GM18873 (cell line): ENCODE measurements at regions not wholly inside any gene's neighbourhood (a gene's known extent, or its start where the extent isn't known, plus 50 kb on each side); places are given as distances from the start of the nearest gene placed in this dataset.
"Not testable (repeated sequence)": the region's sequence is repeated elsewhere in the genome, so short reads cannot be mapped to it uniquely, and the experiment has no call there.

Source experiments
- ATAC-seq: cut with Tn5 transposase; IDR thresholded peaks from one replicate; pipeline ENCODE4 v1.9.1; 2021; ENCODE audit warnings: mild to moderate bottlenecking, moderate library complexity, moderate number of reproducible peaks; ENCODE audit not compliant: unreplicated experiment, low FRiP score

GRCh38 chr6:22737331-22737730, 168.0 kb downstream of the HDGFL1 start:
- no peak for ATAC-seq

DNA sequence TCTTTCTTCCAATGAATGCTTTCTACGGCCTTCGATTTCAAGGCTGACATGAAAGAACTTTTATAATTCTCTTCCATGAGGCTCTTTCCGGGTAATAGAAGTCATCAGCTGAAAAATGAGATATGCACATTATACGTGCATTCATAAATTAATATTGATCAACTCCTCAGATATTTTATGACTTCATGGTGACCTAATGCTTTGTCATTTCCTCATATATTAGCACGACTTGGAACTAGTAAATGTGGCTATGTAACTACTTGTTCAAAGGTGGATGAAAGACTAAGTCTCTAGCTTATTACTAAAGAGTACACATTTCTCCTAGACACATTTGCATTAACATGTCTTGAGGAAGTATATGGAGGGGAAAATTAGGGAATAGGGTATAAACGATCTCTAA, 168.8 kb downstream of the HDGFL1 start:
- ATAC-seq: no peak

GRCh38 chr6:22747571-22747970, 178.2 kb downstream of the HDGFL1 start:
- ATAC-seq: no peak

GRCh38 chr6:22748681-22749080, 179.3 kb downstream of the HDGFL1 start:
- ATAC-seq: no peak

- ATAC-seq: no peak
Observed at GRCh38 chr6:22749696-22750095, 180.3 kb downstream of the HDGFL1 start.

GRCh38 chr6:22751223-22751622, 181.9 kb downstream of the HDGFL1 start:
- ATAC-seq: no peak

GRCh38 chr6:22752522-22752921, 183.2 kb downstream of the HDGFL1 start:
- ATAC-seq: no peak

- ATAC-seq: no peak
Observed at GRCh38 chr6:22754061-22754460, 184.7 kb downstream of the HDGFL1 start.

GRCh38 chr6:22755605-22756004, 186.2 kb downstream of the HDGFL1 start:
- no peak for ATAC-seq

- no peak for ATAC-seq
Observed at GRCh38 chr6:22756365-22756764, 187.0 kb downstream of the HDGFL1 start.

DNA sequence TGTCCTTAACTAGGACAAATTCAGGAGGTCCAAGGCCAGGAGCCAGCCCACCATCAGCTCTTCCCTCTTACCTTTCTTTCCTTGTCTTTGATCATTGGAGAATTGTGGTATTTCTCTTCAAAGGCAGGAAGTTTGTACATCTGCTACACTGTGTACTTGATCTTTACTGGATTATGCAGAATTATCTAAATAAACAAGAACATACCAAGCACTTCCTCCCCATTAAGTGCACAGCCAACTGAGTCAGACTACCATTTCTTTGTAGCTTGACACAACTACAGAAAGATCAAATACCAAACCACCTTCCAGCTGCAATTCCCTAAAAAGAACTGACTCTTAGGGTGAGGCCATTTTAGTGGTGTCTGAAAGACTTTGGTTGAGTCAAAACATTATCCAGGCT, 195.1 kb downstream of the HDGFL1 start:
- ATAC-seq: no peak

GRCh38 chr6:22765015-22765414, 195.6 kb downstream of the HDGFL1 start:
- no peak for ATAC-seq

- ATAC-seq: no peak
Observed at GRCh38 chr6:22766979-22767378, 197.6 kb downstream of the HDGFL1 start.

- ATAC-seq: no peak
Observed at GRCh38 chr6:22770054-22770453, 200.7 kb downstream of the HDGFL1 start.

- ATAC-seq: no peak
Observed at GRCh38 chr6:22774129-22774528, 204.8 kb downstream of the HDGFL1 start.

DNA sequence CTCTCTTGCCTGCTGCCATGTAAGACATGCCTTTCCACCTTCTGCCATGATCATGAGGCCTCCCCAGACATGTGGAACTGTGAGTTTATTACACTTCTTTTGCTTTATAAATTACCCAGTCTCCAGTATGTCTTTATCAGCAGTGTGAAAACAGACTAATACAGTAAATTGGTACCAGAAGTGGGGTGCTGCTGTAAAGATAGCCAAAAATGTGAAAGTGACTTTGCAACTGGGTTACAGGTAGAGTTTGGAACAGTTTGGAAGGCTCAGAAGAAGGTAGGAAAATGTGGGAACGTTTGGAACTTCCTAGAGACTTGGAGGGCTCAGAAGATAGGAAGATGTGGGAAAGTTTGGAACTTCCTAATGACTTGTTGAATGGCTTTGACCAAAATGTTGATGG, 209.1 kb downstream of the HDGFL1 start:
- not testable (repeated sequence) for ATAC-seq

- no peak for ATAC-seq
Observed at GRCh38 chr6:22779062-22779461, 209.7 kb downstream of the HDGFL1 start.

DNA sequence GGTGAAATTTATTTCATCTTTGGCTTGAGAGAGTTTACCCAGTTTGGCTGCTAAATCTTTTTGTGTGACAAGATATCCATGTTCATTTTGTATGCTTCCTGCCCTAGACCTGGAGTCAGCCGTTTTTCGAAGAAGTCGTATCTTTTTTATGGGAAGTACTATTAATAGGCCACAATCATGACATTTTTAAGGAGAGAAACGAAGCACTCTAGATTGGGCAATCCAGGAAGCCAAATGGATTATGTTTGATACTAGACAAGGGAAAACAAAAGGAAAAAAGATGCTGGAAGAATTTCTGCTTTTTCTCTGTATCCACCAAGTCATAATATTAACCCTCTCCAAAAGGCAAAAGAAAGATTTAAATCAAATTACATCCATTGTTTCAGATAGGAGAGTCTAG, 214.6 kb downstream of the HDGFL1 start:
- no peak for ATAC-seq

- ATAC-seq: no peak
Observed at GRCh38 chr6:22784601-22785410, 215.4 kb downstream of the HDGFL1 start.

GRCh38 chr6:22788038-22788437, 218.7 kb downstream of the HDGFL1 start:
- no peak for ATAC-seq

DNA sequence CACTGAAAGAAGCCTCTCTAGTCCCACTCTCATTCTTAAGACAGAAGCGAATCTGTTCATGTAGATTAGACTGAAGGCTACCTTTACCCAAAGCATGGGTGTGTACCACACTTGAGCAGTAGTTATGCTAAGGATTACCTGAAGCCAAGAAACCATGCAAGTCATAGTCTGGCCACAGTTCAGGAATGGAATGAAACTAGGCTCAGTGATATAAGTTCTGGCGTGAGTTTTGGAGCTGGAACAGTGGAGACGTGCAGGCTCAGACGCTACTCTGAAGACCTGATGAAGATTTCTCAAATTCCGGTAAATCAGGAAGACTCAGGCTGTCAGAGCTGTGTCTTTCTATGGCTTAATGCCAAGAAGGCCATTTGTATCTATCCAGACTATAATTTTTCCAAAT, 219.9 kb downstream of the HDGFL1 start:
- ATAC-seq: no peak

DNA sequence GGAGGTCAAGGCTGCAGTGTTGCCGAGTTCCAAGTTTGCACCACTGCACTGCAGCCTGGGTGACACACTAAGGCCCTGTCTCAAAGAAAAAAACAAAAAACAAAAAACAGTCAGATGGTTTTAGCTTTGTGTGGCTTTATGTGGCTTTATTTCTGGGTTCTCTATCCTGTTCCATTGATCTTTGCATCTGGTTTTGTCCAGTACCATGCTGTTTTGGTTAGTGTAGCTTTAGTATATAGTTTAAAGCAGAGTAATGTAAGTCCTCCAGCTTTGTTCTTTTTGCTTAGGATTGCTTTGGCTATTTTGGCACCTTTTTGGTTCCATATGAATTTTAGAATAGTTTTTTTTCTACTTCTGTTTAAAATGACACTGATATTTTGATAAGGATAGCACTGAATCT, 225.5 kb downstream of the HDGFL1 start:
- no peak for ATAC-seq

DNA sequence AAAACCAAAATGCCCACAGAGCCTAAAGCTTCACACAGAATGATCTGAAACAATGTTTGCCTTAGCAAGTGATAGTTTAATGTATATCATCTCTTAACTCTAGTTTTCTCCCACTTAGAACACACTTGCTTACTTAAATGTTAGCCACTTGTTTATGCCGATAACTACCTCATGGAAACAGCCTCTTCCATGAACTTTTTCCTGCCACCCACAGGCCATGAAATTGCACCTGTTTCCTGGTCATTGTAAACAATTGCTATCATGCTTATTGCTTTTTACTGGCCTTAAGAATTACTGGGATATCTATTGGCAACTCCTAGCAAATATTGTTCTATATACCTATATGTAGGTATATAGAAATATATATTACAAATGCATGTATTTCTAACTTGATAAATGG, 231.1 kb downstream of the HDGFL1 start:
- no peak for ATAC-seq
